HG03139 (cell line): ENCODE measurements at regions not wholly inside any gene's neighbourhood (a gene's known extent, or its start where the extent isn't known, plus 50 kb on each side); places are given as distances from the start of the nearest gene placed in this dataset.

Experiments
- ATAC-seq: cut with Tn5 transposase; IDR thresholded peaks from one replicate; pipeline ENCODE4 v1.9.1; 2021; ENCODE audit not compliant: unreplicated experiment

GRCh38 chr2:42863320-42863719 is 70.9 kb upstream of the HAAO start:
- no peak for ATAC-seq

GRCh38 chr2:42862669-42863185 is 70.3 kb upstream of the HAAO start:
- ATAC-seq: no peak

DNA sequence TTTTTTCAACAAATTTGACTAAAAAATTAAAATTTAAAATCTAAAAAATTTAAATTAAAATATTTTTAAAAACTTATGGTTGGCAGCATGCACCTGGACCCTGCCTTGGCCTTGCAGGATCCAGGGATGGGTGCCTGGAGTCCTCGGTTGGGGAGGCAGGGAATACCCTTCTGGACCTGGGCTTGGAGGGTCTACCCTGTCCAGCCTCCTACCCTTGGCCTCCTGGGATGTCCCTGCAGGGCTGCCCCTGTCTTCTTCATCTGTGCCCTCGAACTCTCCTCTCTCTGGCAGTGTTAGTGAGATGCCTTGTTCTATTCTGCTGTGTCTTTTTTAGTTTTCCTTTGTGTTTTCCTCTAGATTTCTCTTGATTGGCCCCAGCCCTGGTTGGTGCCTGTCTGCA is 68.9 kb upstream of the HAAO start:
- ATAC-seq: no peak

GRCh38 chr2:42860319-42861094 is 68.1 kb upstream of the HAAO start:
- ATAC-seq: no peak

DNA sequence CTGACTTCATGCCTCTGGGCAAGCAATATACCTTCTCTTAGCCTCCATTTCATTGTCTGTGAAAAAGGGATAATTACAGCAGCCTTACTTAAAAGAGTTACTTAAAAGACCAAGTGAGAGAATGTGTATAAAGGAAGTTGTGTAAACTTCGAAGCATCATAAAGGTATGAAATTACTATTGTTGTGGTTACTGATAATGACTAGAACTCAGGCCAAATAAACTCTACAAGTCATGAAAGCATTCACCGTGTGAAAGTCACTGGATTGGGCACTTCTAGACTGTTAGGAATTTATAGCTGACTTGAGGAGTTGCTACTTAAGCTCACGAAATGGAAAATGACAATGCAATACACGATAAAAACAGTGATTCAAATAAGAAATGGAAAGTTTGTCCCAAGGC is 67.4 kb upstream of the HAAO start:
- ATAC-seq: no peak

- no peak for ATAC-seq
Measured at GRCh38 chr2:42859006-42859552, 66.7 kb upstream of the HAAO start.

DNA sequence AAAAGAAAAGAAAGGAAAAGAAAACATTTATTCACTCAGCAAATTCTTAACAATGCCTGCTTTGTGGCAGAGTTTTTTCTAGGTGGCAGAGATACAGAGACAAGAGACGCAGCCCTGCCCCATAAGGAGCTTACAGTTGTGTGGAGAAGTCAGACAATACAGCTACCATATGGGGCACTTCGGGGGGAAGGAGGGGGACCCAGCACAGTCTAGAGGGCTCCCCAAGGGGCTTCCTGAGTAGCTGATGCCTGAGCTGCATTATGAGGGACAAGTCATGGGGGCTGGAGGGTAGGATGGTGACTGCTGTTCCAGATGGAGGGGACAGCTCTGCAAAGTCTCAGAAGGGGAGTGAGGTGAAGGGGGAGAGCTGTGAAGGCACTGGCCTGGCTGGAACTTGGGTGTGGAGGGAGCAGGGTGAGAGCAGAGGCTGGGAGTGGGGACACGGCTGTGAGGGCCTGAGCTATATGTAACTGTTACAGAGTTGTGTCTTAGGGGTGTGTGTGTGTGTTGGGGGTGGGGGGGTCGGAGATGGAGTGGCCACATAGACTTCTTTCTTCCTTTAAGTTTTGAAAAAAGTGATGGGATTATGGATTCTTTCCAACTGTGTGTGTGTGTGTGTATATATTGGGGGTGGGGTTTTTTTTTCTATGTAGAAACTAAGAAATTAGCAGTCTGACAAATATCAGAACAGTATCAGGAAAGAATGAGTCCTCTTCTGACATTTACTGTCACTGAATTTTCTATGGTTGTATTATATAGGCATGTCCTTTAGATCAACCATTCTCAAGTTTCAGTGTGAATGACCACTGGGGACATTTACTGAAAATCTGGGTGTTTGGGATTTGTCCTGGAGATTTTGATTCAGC is 66.0 kb upstream of the HAAO start:
- no peak for ATAC-seq

- ATAC-seq: no peak
Measured at GRCh38 chr2:42856891-42857632, 64.7 kb upstream of the HAAO start.

DNA sequence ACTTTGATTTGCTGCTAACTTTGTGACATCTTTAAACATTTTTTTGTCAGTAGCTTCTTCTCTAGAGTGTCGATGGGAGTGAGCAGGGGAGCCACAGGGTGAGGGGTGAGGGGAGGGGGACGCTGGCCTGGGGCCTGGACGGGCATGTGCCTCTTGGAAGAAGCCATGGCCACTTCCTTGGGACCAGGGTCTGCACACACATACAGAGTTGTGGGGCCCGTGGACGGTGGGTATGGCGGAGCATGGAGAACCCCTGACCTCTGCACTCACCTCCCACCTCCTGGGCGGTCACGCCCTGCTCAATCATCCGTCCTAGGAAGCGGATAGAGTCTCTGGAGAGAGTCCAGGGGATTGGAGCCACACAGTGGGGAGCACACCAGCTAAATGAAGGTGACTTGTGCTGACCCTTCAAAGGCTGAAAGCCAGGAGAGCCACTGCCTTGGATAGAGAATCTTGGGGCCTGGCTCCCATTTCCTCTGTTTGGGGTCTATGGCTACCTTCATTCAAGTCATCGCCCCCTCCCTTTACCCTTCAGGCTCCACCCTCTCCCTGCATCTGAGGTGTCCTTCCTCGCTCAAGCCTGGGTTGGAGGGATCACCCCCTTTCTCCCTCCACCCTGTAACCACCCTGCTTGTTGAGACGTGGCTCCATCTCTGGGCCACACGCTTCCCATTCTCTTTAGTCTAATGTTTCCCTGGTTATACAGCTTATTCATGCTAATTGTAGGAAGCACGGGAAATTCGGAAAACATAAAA is 63.9 kb upstream of the HAAO start:
- ATAC-seq: no peak

DNA sequence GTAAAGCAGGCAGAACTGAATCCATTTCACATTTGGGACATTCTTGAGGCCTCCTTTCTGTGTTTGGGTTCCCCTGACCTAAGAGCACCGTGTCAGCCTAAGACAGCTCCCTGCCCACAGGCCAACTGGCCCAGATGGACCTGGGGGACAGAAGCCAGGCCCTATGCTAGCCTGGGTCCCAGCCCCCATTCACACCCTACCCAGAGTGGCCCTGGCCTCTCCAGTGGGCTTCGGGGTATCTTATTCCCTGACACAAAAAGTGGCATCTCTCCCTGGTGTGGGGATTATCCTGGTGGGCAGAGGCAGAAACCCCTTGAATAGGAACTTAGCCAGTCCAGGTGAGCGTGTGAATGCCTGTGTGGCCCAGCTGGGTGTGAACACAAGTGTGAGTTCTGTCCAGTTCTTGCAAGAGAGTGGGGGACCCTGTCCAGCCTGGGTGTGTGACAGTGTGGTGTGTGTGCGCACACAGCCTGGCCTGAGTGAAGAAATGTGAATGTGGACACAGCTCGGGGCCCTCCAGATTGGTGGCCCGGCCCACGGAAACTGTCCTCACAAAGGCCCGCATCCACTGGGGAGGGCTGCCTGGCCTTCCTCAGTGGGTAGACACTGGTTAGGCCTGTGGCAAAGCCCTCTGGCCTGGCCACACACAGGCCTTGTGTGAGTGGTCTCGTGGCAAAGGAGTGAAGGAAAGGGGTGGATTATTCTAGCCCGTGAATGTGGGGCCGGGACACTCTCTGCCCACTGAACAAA is 63.0 kb upstream of the HAAO start:
- no peak for ATAC-seq

DNA sequence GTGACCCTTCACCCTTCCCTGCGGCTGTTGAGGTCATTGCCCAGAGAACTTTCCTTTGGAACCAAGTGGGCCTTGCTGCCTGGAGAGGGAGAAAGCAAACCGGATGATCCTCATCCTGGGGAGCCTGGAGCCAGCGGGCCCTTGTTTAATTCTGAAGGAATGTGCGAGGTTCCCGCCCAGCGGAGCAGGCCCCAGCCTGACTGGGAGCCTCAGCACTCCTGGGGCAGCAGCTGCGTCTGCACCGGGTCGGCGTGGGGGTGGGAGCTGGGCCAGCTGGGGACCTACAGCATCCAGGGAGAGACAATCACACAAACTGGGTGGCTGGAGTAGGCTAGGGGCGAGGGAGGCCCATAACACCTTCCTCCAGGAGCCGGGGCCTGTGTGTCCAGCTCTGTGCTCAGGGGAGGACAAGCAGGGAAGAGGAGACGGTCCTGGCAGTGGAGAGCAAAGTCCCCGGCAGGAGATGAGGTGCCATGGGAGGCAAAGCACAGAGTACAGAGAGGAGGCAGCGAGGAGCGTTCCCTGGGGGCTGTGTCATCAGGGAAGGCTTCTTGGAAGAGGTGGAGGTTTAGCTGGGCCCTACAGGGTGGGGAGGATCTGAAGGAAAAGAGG is 61.9 kb upstream of the HAAO start:
- ATAC-seq: no peak

DNA sequence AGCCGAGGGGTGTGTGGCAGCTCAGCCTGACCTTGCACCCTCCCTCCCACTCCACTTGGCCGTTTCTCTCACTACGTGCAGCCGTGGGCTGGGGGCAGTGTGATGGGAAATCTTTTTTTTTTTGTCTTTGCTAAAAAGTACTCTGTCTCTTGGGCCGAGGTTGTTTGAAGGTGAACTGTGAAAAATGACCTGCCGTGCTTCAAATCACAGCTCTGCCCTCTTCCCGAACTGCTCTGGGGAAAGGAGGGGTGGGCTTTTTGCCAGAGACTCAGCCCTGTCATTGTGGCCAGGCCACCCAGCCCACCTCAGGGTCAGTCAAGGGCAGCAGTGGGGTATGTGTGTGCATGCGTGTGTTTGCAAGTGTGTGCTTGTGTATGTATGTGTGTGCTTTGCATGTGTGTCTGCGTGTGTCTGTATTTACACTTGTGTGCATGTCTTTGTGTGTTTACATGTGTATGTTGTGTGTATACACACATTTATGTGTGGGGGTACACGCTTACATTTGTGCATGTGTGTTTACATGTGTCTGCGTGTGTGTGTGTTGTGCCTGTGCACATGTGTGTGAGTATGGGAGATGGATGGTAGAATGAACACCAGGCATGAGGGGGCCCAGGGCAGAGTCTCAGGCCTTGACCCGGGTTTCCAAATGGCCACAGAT is 61.3 kb upstream of the HAAO start:
- ATAC-seq: no peak

- no peak for ATAC-seq
Measured at GRCh38 chr2:42852798-42853197, 60.4 kb upstream of the HAAO start.

DNA sequence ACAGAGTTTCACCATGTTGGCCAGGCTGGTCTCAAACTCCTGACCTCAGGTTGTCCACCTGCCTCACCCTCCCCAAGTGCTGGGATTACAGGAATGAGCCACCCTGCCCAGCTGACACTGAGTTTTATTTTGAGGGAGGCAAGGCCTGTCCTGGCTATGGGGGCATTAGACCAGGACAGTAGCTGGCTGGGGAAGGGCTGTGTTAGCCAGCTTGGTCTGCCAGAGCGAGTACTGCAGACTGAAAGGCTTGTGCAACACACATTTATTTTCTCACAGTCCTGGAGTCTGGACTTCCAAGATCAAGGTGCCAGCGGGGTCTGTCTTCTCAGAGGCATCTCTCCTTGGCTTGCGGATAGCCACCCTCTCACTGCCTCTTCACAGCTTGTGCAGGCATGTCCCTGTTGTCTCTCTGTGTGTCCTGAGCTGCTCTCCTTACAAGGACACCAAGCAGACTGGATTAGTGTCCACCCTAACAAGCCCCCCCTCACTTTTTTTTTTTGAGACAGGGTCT is 59.4 kb upstream of the HAAO start:
- no peak for ATAC-seq

- no peak for ATAC-seq
Measured at GRCh38 chr2:42851186-42851585, 58.8 kb upstream of the HAAO start.

DNA sequence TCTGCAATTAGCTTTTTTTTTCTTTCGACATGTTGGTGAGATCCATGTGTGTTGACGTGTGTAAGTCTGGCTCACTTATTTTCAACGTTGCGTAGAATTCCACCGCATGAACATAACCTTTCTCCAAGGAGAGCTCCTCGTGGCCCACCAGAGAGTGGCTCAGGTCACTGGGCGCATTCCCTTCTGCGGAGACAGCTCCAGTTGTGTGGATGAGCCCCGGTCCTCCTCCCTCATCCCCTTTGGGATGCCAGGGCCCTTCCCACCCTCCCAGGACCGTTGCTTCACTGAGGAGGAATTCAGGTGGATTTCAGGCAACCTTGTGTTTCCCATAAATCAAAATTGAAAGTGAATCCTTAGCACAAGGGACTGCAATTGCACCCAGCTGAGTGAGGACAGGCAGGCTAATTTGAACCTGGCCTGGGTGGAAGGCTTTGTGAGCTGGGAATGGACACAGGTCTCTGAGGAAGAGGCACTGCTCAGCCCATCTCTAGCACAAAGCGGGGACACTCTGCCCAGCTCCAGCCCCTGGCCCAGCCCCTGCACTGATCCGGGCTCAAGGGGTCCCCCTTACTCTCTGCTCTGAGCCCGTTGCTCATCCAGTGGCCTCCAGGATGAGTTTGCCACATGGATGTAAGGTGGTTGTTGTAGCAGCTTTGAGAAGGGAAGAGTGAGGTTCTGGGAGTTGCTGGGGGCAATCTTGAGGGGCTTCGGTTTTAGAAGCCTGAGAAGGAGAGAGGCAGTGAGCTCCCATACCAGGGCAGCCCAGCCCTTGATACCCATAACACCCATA is 57.8 kb upstream of the HAAO start:
- ATAC-seq: no peak

GRCh38 chr2:42849311-42849710 is 56.9 kb upstream of the HAAO start:
- ATAC-seq: no peak
